Activated naive CD8-positive, alpha-beta T cell treated with anti-CD3 and anti-CD28 coated beads, Interleukin-2, amount 50 U/mL, for 24 hours (primary cell): ENCODE measurements at regions not wholly inside any gene's neighbourhood (a gene's known extent, or its start where the extent isn't known, plus 50 kb on each side); places are given as distances from the start of the nearest gene placed in this dataset.
A peak's percentile ranks its signal among the peaks of the same experiment; 100 is the strongest.

ENCODE experiments used
- ATAC-seq: fragments of 150-1000 bp; cut with Tn5 transposase; one replicate; pipeline ENCODE4 v1.10.0; 2021
- DNase-seq: peaks from one replicate; pipeline ENCODE4 v3.0.0; 2021
- H3K27ac Mint-ChIP-seq: one replicate; pipeline ENCODE4 v1.8.0; 2021; ENCODE audit warnings: mild to moderate bottlenecking, mixed read lengths
- H3K27me3 Mint-ChIP-seq: one replicate; pipeline ENCODE4 v1.8.0; 2021; ENCODE audit warnings: mixed read lengths
- H3K36me3 Mint-ChIP-seq: one replicate; pipeline ENCODE4 v1.8.0; 2021; ENCODE audit warnings: low read depth, mixed read lengths
- H3K4me1 Mint-ChIP-seq: one replicate; pipeline ENCODE4 v1.8.0; 2021; ENCODE audit warnings: mixed read lengths
- H3K4me3 Mint-ChIP-seq: one replicate; pipeline ENCODE4 v1.8.0; 2021; ENCODE audit warnings: mild to moderate bottlenecking, moderate library complexity, mixed read lengths
- H3K9me3 Mint-ChIP-seq: one replicate; pipeline ENCODE4 v1.8.0; 2021; ENCODE audit warnings: mixed read lengths

DNA sequence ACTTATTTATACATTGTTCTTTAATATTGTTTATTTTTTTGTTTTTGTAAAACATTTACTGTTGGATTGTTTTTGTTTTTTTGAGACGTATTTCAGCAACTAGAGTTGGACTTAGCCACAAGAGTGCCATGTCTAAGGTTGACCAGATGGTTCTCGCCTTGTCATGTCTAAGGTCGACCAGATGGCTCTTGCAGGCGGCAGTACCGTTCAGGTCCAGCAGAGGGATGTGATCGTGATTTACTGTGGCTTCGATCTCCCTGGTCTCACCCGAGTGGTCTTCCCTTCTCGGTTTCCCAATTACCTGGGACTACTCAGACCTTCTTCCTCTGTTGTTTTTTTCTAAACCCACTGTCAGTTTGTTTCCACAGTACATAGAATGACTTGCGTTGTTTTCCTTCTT is 1438.6 kb downstream of the UQCRFS1 start:
- DNase-seq = peak; percentile 26
- H3K4me3 Mint-ChIP-seq = no peak overlapping the region
- no peaks in the 10 kb centered on the region for H3K27me3 Mint-ChIP-seq
- ATAC-seq = no peak
- H3K9me3 Mint-ChIP-seq = peaks cover 88% of the 10 kb centered on the region
- no peak overlapping the region for H3K27ac Mint-ChIP-seq
- H3K4me1 Mint-ChIP-seq = no peaks in the 10 kb centered on the region
- peaks cover 68% of the 10 kb centered on the region for H3K36me3 Mint-ChIP-seq

DNA sequence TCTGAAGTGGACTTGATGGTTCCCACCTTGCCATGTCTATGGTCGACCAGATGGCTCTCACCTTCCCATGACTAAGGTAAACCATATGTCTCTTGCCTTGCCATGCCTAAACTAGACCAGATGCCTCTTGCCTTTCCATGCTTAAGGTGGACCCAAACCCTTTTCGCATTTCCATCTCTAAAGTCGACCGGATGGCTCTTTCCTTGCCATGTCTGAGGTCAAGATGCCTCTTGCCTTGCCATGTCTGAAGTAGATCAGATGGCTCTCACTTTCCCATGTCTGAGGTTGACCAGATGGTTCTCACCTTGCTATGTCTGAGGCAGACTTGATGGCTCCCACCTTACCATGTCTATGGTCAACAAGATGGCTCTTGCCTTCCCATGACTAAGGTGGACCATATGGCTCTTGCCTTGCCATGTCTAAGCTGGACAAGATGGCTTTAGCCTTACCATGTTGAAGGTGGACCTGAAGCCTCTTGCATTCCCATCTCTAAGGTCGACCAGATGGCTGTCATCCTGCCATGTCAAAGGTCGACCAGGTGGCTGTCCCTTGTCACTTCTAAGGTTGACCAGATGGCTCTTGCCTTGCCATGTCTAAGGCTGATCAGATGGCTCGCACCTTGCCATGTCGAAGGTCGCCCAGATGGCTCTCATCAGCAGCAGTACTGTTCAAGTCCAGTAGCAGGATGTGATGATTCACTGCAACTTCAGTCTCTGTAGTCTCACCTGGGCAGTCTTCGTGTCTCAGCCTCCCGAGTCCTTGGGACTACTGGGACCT is 1439.4 kb downstream of the UQCRFS1 start:
- DNase-seq (no peak), ATAC-seq (no peak)
- Mint-ChIP-seq H3K27me3 (no peaks in the 10 kb centered on the region), H3K27ac (no peak overlapping the region), H3K4me1 (no peaks in the 10 kb centered on the region), H3K36me3 (peaks cover 60% of the 10 kb centered on the region), H3K4me3 (no peak overlapping the region), H3K9me3 (peaks cover 88% of the 10 kb centered on the region)

DNA sequence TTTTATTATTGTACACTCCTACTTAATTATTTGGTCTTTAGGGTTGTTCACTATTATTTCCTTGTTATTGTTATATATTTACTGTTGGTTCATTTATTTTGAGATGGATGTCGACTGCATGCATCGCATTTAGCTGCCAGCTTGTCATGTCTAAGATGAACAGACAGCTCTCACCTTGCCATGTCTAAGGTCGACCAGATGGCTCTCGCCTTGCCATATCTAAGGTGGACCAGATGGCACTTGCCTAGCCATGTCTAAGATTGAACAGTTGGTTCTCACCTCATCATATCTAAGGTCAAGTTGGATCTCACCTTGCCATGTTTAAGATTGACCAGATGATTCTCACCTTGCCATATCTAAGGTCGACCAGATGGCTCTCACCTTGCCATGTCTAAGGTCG is 1440.9 kb downstream of the UQCRFS1 start:
- Mint-ChIP-seq H3K9me3 (peaks cover 82% of the 10 kb centered on the region), H3K4me3 (no peak overlapping the region), H3K27ac (no peak overlapping the region), H3K27me3 (no peaks in the 10 kb centered on the region), H3K36me3 (peaks cover 46% of the 10 kb centered on the region), H3K4me1 (no peaks in the 10 kb centered on the region)
- no peak for DNase-seq
- ATAC-seq = no peak

DNA sequence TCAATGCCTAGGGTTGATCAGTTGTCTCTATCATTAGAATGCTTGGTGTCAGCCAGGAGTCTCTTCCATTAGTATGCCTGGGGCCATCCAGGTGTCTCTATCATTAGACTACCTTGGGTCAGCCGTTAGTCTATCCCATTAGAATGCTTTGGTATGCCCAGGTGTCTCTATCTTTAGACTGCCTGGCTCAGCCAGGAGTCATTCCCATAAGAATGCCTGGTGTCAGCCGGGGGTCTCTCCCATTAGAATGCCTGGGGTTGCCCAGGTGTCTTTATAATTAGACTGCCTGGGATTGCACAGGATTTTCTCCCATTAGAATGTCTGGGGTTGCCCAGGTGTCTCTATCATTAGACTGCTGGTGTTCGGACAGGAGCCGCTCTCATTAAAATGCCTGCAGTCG is 1442.9 kb downstream of the UQCRFS1 start:
- Mint-ChIP-seq H3K36me3 (peaks cover 29% of the 10 kb centered on the region), H3K27ac (no peak overlapping the region), H3K4me3 (no peak overlapping the region), H3K27me3 (no peaks in the 10 kb centered on the region), H3K4me1 (no peaks in the 10 kb centered on the region), H3K9me3 (peaks cover 79% of the 10 kb centered on the region)
- DNase-seq (no peak), ATAC-seq (no peak)

DNA sequence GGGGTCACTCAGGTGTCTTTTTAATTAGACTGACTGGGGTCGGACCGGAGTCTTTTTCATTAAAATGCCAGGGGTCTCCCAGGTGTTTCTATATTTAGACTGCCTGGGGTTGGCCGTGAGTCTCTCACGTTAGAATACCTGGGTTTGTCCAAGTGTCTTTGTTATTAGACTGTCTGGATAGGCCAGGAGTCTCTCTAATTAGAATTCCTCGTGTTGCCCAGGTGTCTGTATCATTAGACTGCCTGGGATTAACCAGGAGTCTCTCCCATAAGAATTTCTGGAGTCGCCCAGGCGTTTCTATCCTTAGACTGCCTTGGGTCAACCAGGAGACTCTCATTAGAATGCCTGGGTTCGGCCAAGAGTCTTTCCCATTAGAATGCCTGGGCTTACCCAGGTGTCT is 1445.7 kb downstream of the UQCRFS1 start:
- Mint-ChIP-seq H3K36me3 (peaks cover 5% of the 10 kb centered on the region), H3K4me1 (no peaks in the 10 kb centered on the region), H3K27ac (no peak overlapping the region), H3K27me3 (no peaks in the 10 kb centered on the region), H3K4me3 (no peak overlapping the region), H3K9me3 (peaks cover 80% of the 10 kb centered on the region)
- ATAC-seq = no peak
- no peak for DNase-seq

DNA sequence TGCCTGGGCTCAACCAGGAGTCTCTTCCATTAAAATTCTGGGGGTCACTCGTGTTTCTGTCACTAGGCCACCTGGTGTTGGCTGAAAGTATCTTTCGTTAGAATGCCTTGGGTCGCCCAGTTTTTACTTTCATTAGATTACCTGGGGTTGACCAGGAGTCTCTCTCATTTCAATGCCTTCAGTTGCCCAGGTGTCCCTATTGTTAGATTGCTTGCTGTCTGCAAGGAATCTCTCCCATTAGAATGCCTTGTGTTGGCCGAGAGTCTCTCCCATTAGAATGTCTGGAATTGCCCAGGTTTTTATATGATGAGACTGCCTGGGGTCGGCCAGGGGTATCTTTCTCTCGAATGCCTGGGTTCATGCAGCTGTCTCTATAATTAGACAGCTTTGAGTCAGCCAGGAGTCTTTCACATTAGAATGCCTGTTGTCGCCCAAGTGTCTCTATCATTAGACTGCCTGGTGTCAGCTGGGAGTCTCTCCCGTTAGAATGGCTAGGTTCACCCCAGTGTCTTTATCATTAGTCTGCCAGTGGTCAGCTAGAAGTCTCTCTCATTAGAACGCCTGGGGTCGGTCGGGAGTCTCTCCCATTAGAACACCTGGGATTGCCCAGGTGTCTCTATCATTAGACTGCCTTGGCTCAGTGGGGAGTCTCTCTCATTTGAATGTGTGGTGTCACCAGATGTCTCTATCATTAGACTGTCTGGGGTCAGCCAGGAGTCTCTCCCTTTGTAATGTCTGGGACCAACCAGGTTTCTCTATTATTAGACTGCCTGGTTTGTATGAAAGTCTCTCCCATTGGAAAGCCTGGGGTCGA is 1446.8 kb downstream of the UQCRFS1 start:
- peaks cover 2% of the 10 kb centered on the region for H3K36me3 Mint-ChIP-seq
- ATAC-seq (no peak), DNase-seq (no peak)
- H3K9me3 Mint-ChIP-seq = peaks cover 78% of the 10 kb centered on the region
- no peaks in the 10 kb centered on the region for H3K27me3 Mint-ChIP-seq
- H3K4me3 Mint-ChIP-seq = no peak overlapping the region
- H3K27ac Mint-ChIP-seq = no peak overlapping the region
- no peaks in the 10 kb centered on the region for H3K4me1 Mint-ChIP-seq

DNA sequence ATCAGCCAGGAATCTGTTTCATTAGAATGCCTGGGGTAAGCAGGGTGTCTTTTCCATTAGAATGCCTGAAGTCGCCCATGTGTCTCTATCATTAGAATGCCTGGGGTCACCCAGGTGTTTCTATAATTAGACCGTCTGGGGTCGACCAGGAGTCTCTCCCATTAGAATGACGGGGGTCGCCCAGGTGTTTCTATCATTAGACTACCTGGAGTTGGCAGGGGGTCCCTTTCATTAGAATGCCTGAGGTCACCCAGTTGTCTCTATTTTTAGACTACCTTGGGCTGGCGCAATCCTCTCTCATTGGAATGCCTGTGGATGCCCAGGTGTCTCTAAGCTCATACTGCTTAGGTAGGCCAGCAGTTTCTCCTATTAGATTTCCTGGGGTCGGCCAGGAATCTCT is 1447.6 kb downstream of the UQCRFS1 start:
- Mint-ChIP-seq H3K4me1 (no peaks in the 10 kb centered on the region), H3K9me3 (peaks cover 80% of the 10 kb centered on the region), H3K4me3 (no peak overlapping the region), H3K27me3 (no peaks in the 10 kb centered on the region), H3K36me3 (peaks cover 2% of the 10 kb centered on the region), H3K27ac (no peak overlapping the region)
- DNase-seq (no peak), ATAC-seq (no peak)

DNA sequence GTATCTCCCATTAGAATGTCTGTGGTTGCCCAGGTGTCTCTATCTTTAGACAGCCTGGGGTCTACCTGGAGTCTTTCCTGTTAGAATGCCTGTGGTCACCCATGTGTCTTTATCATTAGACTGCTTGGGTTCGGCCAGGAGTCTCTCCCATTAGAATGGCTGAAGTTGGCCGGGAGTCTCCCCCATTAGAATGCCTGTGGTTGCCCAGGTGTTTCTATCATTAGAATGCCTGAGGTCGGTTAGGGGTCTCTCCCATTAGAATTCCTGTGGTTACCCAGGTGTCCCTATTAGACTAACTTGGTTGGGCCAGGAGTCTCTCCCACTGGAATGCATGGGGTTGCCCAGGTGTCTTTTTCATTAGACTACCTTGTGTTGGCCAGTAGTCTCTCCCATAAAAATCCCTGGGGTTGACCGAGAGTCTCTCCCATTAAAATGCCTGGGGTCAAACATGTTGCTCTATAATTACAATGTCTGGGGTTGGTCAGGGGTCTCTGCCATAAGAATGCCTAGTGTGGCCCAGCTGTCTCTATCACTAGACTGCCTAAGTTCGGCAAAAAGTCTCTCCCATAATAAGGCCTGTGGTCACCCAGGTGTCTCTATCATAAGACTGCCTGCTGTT is 1448.7 kb downstream of the UQCRFS1 start:
- DNase-seq (no peak), ATAC-seq (no peak)
- Mint-ChIP-seq H3K27ac (no peak overlapping the region), H3K27me3 (no peaks in the 10 kb centered on the region), H3K4me1 (no peaks in the 10 kb centered on the region), H3K9me3 (peaks cover 73% of the 10 kb centered on the region), H3K36me3 (peaks cover 2% of the 10 kb centered on the region), H3K4me3 (no peak overlapping the region)

DNA sequence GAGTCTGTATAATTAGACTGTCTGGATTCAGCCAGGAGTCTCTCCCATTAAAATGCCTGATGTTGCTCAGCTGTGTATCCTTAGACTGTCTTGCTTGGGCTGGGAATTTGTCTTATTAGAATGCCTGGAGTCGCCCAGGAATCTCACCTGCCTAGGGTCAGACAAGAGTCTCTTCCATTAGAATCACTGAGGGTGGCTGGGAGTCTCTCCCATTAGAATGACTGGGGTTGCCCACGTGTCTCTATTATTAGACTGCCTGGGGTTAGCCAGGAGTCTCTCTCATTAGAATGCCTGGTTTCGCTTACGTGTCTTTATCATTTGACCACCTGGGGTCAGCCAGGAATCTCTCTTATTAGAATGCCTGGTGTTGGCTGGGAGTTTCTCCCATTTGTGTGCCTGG is 1450.0 kb downstream of the UQCRFS1 start:
- no peaks in the 10 kb centered on the region for H3K4me1 Mint-ChIP-seq
- no peak overlapping the region for H3K27ac Mint-ChIP-seq
- DNase-seq = no peak
- no peaks in the 10 kb centered on the region for H3K27me3 Mint-ChIP-seq
- peaks cover 76% of the 10 kb centered on the region for H3K9me3 Mint-ChIP-seq
- peaks cover 2% of the 10 kb centered on the region for H3K36me3 Mint-ChIP-seq
- no peak for ATAC-seq
- no peak overlapping the region for H3K4me3 Mint-ChIP-seq

DNA sequence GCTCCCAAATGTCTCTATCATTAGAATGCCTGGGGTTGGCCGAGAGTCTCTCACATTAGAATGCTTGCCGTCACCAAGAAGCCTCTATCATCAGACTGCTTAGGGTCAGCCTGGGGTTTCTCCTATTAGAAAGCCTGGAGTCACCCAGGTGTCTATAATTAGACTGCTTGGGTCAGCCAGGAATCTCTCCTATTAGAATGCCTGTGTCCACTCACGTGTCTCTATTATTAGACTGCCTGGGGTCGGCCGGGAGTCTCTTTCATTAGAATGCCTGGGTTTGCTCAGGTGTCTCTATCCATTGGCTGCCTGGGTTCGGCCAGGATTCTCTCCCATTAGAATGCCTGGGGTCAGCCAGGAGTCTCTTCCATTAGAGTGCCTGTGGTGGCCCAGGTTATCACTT is 1453.1 kb downstream of the UQCRFS1 start:
- Mint-ChIP-seq H3K4me1 (no peaks in the 10 kb centered on the region), H3K4me3 (no peak overlapping the region), H3K27me3 (no peaks in the 10 kb centered on the region), H3K9me3 (peaks cover 70% of the 10 kb centered on the region), H3K36me3 (peaks cover 2% of the 10 kb centered on the region), H3K27ac (no peak overlapping the region)
- ATAC-seq = no peak
- no peak for DNase-seq

DNA sequence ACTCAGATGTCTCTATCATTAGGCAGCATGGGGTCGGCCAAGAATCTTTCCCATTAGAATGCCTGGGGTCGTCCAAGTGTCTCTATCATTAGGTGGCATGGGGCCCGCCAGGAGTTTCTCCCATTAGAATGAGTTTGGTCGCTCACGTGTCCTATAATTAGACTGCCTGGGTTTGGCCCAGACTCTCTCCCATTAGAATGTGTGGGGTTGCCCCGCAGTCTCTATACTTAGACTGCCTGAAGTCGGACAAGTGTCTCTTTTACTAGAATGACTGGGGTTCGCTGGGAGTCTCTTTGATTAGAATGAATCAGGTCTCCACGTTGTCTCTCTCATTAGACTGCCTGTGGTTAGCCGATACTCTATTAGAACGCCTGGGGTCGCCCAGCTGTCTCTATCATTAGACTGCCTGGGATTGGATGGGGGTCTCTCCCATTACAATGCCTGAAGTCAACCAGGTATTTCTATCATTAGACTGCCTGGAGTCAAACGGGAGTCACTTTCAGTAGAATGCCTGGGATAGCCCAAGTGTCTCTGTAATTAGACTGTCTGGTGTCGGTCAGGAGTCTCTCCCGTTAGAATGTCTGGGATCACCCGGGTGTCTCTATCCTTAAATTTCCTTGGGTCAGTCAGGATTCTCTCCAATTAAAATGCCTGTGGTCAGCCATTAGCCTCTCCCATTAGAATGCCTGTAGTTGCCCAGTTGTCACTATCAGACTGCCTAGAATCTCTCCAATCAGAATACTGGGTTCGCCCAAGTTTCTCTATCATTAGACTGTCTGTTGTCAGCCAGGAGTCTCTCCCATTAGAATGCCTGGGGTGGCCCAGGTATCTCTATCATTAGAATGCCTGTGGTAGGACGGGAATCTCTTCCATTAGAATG is 1454.1 kb downstream of the UQCRFS1 start:
- Mint-ChIP-seq H3K4me3 (no peak overlapping the region), H3K27ac (no peak overlapping the region), H3K27me3 (no peaks in the 10 kb centered on the region), H3K4me1 (no peaks in the 10 kb centered on the region), H3K36me3 (peaks cover 2% of the 10 kb centered on the region), H3K9me3 (peaks cover 60% of the 10 kb centered on the region)
- DNase-seq (no peak), ATAC-seq (no peak)

DNA sequence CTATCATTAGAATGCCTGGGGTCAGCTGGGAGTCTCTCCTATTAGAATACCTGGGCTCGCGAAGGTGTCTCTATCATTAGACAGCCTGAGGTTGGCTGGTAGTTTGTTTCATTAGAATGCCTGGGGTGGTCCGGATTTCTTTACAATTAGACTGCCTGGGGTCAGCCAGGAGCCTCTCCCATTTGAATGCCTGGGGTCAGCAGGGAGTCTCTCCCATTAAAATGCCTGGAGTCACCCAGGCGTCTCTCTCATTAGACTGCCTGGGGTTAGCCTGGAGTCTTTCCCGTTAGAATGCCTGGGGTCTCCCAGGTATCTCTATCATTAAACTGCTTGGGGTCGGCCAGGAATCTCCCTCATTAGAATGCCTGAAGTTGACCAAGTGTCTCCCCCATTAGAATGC is 1458.3 kb downstream of the UQCRFS1 start:
- no peak for DNase-seq
- H3K36me3 Mint-ChIP-seq = no peaks in the 10 kb centered on the region
- peaks cover 28% of the 10 kb centered on the region for H3K9me3 Mint-ChIP-seq
- no peaks in the 10 kb centered on the region for H3K4me1 Mint-ChIP-seq
- H3K4me3 Mint-ChIP-seq = no peak overlapping the region
- no peak overlapping the region for H3K27ac Mint-ChIP-seq
- ATAC-seq = no peak
- H3K27me3 Mint-ChIP-seq = no peaks in the 10 kb centered on the region

DNA sequence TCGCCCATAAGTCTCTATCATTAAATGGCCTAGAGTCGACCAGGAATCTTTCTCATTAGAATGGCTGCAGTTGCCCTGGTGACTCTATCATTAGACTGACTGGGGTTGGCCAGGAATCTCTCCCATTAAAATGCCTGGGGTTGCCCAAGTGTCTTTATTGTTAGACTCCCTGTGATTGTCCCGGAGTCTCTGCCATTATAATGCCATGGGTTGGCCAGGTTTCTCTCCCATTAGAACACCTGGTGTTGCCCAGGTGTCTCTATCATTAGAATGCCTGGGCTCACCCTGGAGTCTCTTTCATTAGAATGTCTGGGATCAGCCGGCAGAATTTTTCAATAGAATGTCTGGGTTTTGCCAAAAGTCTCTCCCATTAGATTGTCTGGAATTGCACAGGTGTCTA is 1459.3 kb downstream of the UQCRFS1 start:
- Mint-ChIP-seq H3K9me3 (peaks cover 21% of the 10 kb centered on the region), H3K4me1 (no peaks in the 10 kb centered on the region), H3K36me3 (no peaks in the 10 kb centered on the region), H3K27me3 (no peaks in the 10 kb centered on the region), H3K27ac (no peak overlapping the region), H3K4me3 (no peak overlapping the region)
- ATAC-seq (no peak), DNase-seq (no peak)

DNA sequence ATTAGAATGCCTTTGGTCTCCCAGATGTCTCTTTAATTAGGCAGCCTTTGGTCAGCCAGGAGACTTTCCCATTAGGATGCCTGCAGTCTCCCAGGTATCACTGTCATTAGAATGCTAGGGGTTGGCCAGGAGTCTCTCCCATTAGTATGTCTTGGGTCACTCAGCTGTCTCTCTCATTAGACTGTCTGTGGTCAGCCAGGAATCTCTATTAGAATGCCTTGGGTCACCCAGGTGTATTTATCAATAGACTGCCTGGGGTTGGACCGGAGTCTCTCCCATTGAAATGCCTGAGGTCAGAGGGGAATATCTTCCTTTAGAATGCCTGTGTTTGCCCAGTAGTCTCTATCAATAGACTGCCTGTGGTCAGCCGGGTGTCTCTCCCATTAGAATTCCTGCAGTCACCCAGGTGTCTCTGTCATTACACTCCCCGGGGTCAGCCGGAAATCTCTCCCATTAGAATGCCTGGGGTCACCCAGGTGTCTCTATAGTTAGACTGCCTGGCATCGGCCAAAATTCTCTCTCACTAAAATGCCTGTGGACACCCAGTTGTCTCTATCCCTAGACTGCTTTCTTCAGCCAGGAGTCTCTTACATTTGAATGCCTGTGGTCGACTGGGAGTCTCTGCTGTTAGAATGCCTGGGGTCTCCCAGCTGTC is 1460.3 kb downstream of the UQCRFS1 start:
- peaks cover 16% of the 10 kb centered on the region for H3K9me3 Mint-ChIP-seq
- ATAC-seq (no peak), DNase-seq (no peak)
- H3K4me3 Mint-ChIP-seq = no peak overlapping the region
- H3K4me1 Mint-ChIP-seq = no peaks in the 10 kb centered on the region
- no peaks in the 10 kb centered on the region for H3K27me3 Mint-ChIP-seq
- no peaks in the 10 kb centered on the region for H3K36me3 Mint-ChIP-seq
- H3K27ac Mint-ChIP-seq = no peak overlapping the region
